Head of caudate nucleus (tissue), 42 donors: ENCODE measurements at regions not wholly inside any gene's neighbourhood (a gene's known extent, or its start where the extent isn't known, plus 50 kb on each side); places are given as distances from the start of the nearest gene placed in this dataset.
"Not testable (repeated sequence)": the region's sequence is repeated elsewhere in the genome, so short reads cannot be mapped to it uniquely, and the experiment has no call there.

Experiments
- DNase-seq, 42 donors: peaks; one replicate each; pipeline versions ENCODE4 v3.0.0 to v3.0.0-alpha.2; 2020 to 2021; ENCODE audit warnings: mixed read lengths in 7 of 42
- intact Hi-C: fragments of 100-400 bp; cut with DNase I; formaldehyde crosslinking; loops from one replicate; pipeline ENCODE4 v1.15.0; 2022

DNA sequence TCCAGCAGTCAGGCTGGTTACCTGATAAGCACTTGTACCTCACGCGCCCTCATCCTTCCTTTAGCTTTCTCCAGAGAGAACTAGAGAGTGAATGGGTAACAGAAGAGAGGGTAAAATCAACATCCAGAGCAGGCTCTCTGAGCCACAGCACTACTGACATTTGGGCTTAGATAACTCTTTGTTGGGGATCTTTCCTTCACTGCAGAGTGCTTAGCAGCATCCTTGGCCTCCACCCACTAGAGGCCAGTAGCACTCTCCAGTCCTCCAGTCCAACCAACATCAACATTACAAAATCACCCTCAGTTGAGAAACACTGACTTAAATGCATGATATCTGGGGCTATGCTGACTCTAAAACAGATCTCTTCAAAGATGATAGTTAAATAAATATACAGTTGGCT is 220.7 kb downstream of the TACR3 start:
- intact Hi-C loops: no loop called here
- no peak for DNase-seq

DNA sequence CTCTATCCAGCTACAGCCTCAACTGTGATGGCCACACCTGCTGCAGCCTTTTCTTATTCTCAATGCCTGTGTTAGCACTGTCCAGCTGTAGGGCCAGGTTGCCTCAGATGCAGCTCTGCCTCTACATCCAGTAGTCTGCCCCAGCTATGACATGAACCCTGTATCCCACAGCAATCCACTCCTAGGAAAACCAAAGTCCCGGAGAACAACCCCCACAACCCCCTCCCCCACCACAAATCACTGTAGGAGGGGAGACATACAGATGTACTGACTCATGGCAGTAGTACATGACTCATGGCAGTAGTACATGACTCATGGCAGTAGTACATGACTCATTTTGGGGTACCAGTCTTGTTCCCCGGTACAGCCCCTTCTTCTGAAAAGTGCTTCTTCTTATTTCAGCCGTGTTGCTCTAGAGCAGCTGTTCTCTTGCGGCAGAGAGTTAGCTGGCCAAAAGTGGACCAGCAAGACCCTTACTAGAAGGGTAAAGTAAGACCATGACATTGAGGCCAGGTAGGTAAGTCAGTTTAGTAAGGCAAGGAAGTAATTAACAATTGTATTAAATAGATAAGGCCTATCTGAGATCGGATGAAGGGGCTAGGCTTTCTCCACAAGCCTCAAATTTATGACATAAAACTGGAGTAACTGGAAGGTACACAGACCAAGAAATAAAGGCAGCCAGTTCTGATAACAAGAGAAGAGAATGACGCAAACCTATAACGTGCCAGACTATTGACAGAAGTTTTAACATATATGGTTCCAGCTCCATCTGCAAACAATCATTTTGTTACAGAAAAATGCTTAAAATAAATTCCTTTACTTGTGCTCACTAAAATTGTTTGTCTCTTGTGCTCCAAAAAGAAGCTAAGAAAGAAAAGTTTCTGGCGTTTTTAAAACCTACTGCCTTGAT is 221.4 kb downstream of the TACR3 start:
- DNase-seq: peak; percentile 6 to 83 (median 44)
- intact Hi-C loops: no loop called here

- DNase-seq: no peak
- intact Hi-C loops: no loop called here
These were observed 222.1 kb downstream of the TACR3 start for GRCh38 chr4:103497692-103498091.

- intact Hi-C loops: no loop called here
- DNase-seq: no peak
These were observed 223.0 kb downstream of the TACR3 start for GRCh38 chr4:103496800-103497199.

GRCh38 chr4:103493450-103494159 is 226.2 kb downstream of the TACR3 start:
- DNase-seq: no peak
- intact Hi-C loops: no loop called here

GRCh38 chr4:103485296-103485695 is 234.5 kb downstream of the TACR3 start:
- intact Hi-C loops: not testable (repeated sequence)

GRCh38 chr4:103484521-103484920 is 235.3 kb downstream of the TACR3 start:
- DNase-seq: no peak
- intact Hi-C loops: no loop called here

More at GRCh38 chr4:103485296-103485695, 234.5 kb downstream of the TACR3 start:
- not testable (repeated sequence) for DNase-seq

DNA sequence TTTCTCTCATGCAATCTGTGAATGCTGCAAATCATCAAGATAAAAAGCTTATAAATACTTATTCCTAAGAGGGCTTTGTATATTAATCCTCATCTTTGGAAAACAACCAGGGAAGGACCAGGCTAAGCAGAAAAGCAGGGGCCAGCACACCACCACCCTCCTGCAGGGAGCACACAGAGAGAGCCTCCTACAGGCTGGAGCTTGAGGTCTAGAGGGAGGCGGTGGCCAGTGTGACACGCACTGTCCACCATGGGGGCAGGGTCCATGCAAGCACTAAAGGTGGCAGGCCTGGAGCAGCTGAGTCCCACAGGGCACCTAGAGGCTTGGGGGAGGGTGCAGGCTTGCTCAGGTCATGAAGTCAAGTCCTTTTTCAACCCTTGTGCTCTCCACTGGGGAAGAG is 236.9 kb downstream of the TACR3 start:
- no peak for DNase-seq
- intact Hi-C loops: no loop called here

- no peak for DNase-seq
- intact Hi-C loops: no loop called here
These were observed 237.3 kb downstream of the TACR3 start for GRCh38 chr4:103482471-103482870.

GRCh38 chr4:103478734-103479133 is 241.1 kb downstream of the TACR3 start:
- intact Hi-C loops: no loop called here
- no peak for DNase-seq

DNA sequence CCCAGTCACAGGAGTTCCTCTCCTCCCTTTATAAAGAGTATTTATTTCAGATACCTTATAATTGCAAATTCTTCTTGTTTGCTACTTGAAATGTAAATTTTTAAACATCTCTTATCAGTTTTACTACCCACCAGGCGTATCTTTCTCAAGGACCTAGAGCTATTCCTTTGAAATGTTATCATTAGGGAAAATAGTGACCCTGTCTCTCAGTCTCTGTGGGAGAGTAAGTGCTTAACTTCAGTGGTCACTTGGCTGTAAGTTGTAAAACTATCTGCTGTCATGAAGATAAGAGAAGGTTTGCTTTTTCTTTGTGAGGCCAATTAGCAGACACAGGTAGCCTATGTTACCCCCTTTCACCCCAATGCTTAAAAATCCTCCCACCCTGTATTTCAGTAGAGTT is 241.6 kb downstream of the TACR3 start:
- intact Hi-C loops: no loop called here
- DNase-seq: no peak

GRCh38 chr4:103457566-103457965 is 259.4 kb upstream of the CENPE start:
- no peak for DNase-seq
- intact Hi-C loops: no loop called here

- no peak for DNase-seq
- intact Hi-C loops: no loop called here
These were observed 253.2 kb upstream of the CENPE start for GRCh38 chr4:103451341-103451740.

DNA sequence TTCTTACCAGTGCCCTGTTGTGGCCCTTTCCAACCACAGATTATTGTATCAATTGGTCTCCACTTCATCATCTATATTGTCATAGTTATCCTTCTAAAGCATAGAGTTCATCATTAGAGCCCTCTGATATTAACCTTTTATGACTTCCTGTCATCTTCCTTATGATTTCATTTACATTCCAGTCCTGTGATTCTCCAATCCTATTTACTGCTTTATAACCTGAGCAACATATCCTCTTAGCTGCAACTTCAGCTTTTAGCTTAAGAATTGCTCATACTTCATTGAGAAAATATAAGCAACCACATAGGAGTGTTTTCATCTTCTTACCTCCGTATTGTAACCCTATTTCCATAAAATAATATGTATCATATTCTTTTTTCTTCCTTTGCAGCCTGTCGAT is 252.6 kb upstream of the CENPE start:
- intact Hi-C loops: no loop called here
- DNase-seq: no peak

DNA sequence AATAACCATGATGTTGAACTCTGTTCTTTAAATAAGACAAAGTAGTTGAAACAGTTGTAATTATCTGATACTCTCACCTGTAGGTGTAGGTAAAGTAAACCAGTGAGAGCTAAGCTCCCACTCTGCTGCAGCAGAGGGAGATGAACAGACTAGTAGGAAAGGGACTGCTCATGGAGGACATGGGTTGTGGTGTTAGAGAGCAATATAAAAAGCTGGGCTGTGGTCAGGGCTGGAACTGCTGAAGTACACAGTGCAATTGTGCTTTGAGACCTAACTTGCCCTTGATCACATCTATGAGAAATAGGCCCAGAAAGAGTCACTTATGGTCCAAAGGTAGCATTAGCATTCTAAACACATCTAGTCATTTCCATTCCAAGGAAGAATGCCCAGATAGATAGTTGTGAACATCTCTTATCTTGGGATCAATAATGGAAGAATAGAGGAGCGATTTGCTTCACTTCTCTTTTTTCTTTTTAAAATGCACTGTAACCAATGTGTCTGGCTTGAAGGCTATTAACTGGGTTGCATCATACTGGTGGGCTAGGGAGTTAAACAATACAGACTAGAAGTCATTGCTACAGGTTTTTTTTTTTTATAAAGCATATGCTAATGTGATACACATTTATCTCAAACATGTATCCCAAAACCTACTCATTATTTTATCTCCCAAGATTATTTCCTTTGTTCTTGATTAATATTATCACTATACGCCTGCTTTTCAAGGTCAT is 251.3 kb upstream of the CENPE start:
- DNase-seq: no peak
- intact Hi-C loops: no loop called here

DNA sequence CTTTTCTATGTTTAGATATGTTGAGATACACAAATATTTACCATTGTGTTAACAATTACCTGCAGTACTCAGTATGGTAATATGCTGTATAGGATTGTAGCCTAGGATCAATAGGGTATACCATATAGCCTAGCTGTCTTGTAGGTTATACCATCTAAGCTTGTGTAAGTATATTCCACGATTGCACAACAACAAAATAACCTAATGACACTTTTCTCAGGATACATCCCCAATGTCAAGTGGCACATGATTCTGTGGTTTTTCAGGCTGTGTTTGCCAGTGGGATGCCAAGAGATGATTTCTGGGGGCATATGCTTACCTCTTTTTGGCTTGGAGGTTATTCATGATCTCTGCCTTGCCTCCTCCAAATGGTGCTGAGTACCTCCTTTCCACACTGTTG is 247.2 kb upstream of the CENPE start:
- intact Hi-C loops: no loop called here
- no peak for DNase-seq

- intact Hi-C loops: no loop called here
- no peak for DNase-seq
These were observed 245.2 kb upstream of the CENPE start for GRCh38 chr4:103443324-103443723.

DNA sequence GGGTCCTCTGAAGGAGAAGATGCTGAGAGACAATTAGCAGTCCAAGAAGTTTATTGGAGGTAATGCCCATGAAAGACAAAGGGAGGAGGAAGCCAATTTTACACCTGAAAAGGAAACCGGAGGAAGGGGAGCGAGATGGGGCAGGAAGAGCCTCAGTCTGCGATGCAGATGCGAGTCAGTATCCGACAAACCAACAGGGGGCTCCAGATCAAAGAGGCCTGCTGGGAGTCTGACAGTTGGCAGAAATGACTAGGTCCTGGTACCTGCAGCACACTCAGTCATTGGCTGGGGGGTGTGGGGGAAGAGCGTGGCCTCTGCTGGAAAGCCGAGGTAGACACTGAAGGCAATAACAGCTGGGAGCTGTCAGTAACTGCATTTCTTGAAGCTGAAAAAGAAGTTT is 231.1 kb upstream of the CENPE start:
- DNase-seq: no peak
- intact Hi-C loops: no loop called here

- intact Hi-C loops: no loop called here
- DNase-seq: no peak
These were observed 227.3 kb upstream of the CENPE start for GRCh38 chr4:103425406-103425805.

GRCh38 chr4:103424853-103425252 is 226.7 kb upstream of the CENPE start:
- intact Hi-C loops: no loop called here
- DNase-seq: no peak
